Trophoblast cell (in vitro differentiated cells and primary cell): ENCODE measurements at regions not wholly inside any gene's neighbourhood (a gene's known extent, or its start where the extent isn't known, plus 50 kb on each side); places are given as distances from the start of the nearest gene placed in this dataset.
A peak's percentile ranks its signal among the peaks of the same experiment; 100 is the strongest.

ENCODE experiments used
- DNase-seq, 2 donors: peaks; one replicate each; pipeline ENCODE4 v3.0.0-alpha.2; 2016
- H2AFZ ChIP-seq: 2 replicates; pipeline ENCODE4 v1.6.1; 2013; ENCODE audit warnings: low read length, moderate library complexity, mild to moderate bottlenecking; ENCODE audit not compliant: insufficient read depth, poor library complexity
- H2AK5ac ChIP-seq: 2 replicates; pipeline ENCODE4 v1.6.1; 2013; ENCODE audit warnings: mild to moderate bottlenecking, low read length
- H2BK120ac ChIP-seq: 2 replicates; pipeline ENCODE4 v1.6.1; 2013; ENCODE audit warnings: low read length, mild to moderate bottlenecking, moderate library complexity; ENCODE audit not compliant: insufficient read depth, poor library complexity
- H2BK12ac ChIP-seq: 2 replicates; pipeline ENCODE4 v1.6.1; 2013; ENCODE audit warnings: mild to moderate bottlenecking, low read length, moderate library complexity
- H2BK5ac ChIP-seq: 2 replicates; pipeline ENCODE4 v1.6.1; 2013; ENCODE audit warnings: low read length, low read depth, moderate library complexity, mild to moderate bottlenecking; ENCODE audit not compliant: poor library complexity
- H3K14ac ChIP-seq: 2 replicates; pipeline ENCODE4 v1.6.1; 2013; ENCODE audit warnings: mild to moderate bottlenecking, low read length
- H3K18ac ChIP-seq: 2 replicates; pipeline ENCODE4 v1.6.1; 2013; ENCODE audit warnings: mild to moderate bottlenecking, low read length
- H3K23ac ChIP-seq: 2 replicates; pipeline ENCODE4 v1.6.1; 2013; ENCODE audit warnings: low read length
- H3K27ac ChIP-seq: 2 replicates; pipeline ENCODE4 v1.5.1; 2013; ENCODE audit warnings: low read depth, mild to moderate bottlenecking, inconsistent platforms, low read length, moderate library complexity
- H3K27me3 ChIP-seq: 2 replicates; pipeline ENCODE4 v1.6.1; 2013; ENCODE audit warnings: inconsistent platforms, mild to moderate bottlenecking, low read length, moderate library complexity; ENCODE audit not compliant: insufficient read depth
- H3K36me3 ChIP-seq, 2 experiments: 1 replicate in 1 of 2; 2 replicates in 1 of 2; pipeline ENCODE4 v1.6.1; 2013; ENCODE audit warnings: low read length in 2 of 2, mild to moderate bottlenecking in 2 of 2, moderate library complexity in 1 of 2; ENCODE audit not compliant: insufficient read depth in 2 of 2, control insufficient read depth in 1 of 2
- H3K4ac ChIP-seq: 2 replicates; pipeline ENCODE4 v1.6.1; 2013; ENCODE audit warnings: low read depth, mild to moderate bottlenecking, low read length, moderate library complexity
- H3K4me1 ChIP-seq, 2 experiments: 1 replicate in 1 of 2; 2 replicates in 1 of 2; pipeline ENCODE4 v1.6.1; 2013; ENCODE audit warnings: low read length in 2 of 2, mild to moderate bottlenecking in 2 of 2, moderate library complexity in 1 of 2; ENCODE audit not compliant: insufficient read depth in 2 of 2, control insufficient read depth in 1 of 2
- H3K4me2 ChIP-seq: 2 replicates; pipeline ENCODE4 v1.6.1; 2013; ENCODE audit warnings: inconsistent platforms, mild to moderate bottlenecking, low read length, moderate library complexity
- H3K4me3 ChIP-seq: 2 replicates; pipeline ENCODE4 v1.5.1; 2013; ENCODE audit warnings: mild to moderate bottlenecking, low read depth, low read length, inconsistent platforms
- H3K79me1 ChIP-seq: one replicate; pipeline ENCODE4 v1.6.1; 2013; ENCODE audit warnings: low read length
- H3K79me2 ChIP-seq: 2 replicates; pipeline ENCODE4 v1.6.1; 2013; ENCODE audit warnings: low read length, mild to moderate bottlenecking; ENCODE audit not compliant: control insufficient read depth, insufficient read depth, poor library complexity
- H3K9ac ChIP-seq: 2 replicates; pipeline ENCODE4 v1.6.1; 2013; ENCODE audit warnings: mild to moderate bottlenecking, low read length
- H3K9me3 ChIP-seq: 2 replicates; pipeline ENCODE4 v1.6.1; 2013; ENCODE audit warnings: low read depth, mild to moderate bottlenecking, control low read depth, inconsistent platforms, low read length; ENCODE audit not compliant: insufficient read depth
- H4K12ac ChIP-seq: 2 replicates; pipeline ENCODE4 v1.6.1; 2013; ENCODE audit warnings: low read depth, mild to moderate bottlenecking, low read length, moderate library complexity
- H4K8ac ChIP-seq: 2 replicates; pipeline ENCODE4 v1.6.1; 2013; ENCODE audit warnings: low read depth, mild to moderate bottlenecking, low read length, moderate library complexity
- H4K91ac ChIP-seq: one replicate; pipeline ENCODE4 v1.6.1; 2013; ENCODE audit warnings: low read depth, mild to moderate bottlenecking, low read length, moderate library complexity
- WGBS: extraction: QIAGEN DNeasy Blood & Tissue Kit; methylation state at CpG from one replicate; pipeline ENCODE4 v1.1.7; 2013; ENCODE audit warnings: missing lambda C conversion rate; ENCODE audit not compliant: insufficient read length, insufficient coverage; ENCODE audit errors: extremely low coverage; 5-methylcytosine and 5-hydroxymethylcytosine counted together

GRCh38 chr4:59063015-59063720 is 1953.0 kb upstream of the IGFBP7 start:
- H2BK5ac ChIP-seq = no peak overlapping the region
- no peaks in the 10 kb centered on the region for H3K79me1 ChIP-seq
- no peak overlapping the region for H2AK5ac ChIP-seq
- no peak overlapping the region for H3K4ac ChIP-seq
- H3K27me3 ChIP-seq = no peaks in the 10 kb centered on the region
- H3K4me3 ChIP-seq = no peak overlapping the region
- H2BK120ac ChIP-seq = no peak overlapping the region
- no peak overlapping the region for H3K9ac ChIP-seq
- no peak overlapping the region for H3K4me2 ChIP-seq
- no peak overlapping the region for H2BK12ac ChIP-seq
- no peaks in the 10 kb centered on the region for H3K79me2 ChIP-seq
- H3K18ac ChIP-seq = no peak overlapping the region
- no peak overlapping the region for H4K8ac ChIP-seq
- no peak overlapping the region for H4K12ac ChIP-seq
- no peak overlapping the region for H2AFZ ChIP-seq
- no peak overlapping the region for H3K27ac ChIP-seq
- no peak overlapping the region for H3K14ac ChIP-seq
- peak; percentile 3 to 45 for DNase-seq
- no peak overlapping the region for H4K91ac ChIP-seq
- H3K4me1 ChIP-seq = no peaks in the 10 kb centered on the region
- H3K23ac ChIP-seq = no peak overlapping the region
- no peaks in the 10 kb centered on the region for H3K36me3 ChIP-seq
- no CpG with 5 or more reads among the region's 4 CpGs for WGBS
- no peaks in the 10 kb centered on the region for H3K9me3 ChIP-seq

GRCh38 chr4:59068722-59069418 is 1958.7 kb upstream of the IGFBP7 start:
- H2AK5ac ChIP-seq = no peak overlapping the region
- H3K9me3 ChIP-seq = no peaks in the 10 kb centered on the region
- H4K8ac ChIP-seq = no peak overlapping the region
- no peaks in the 10 kb centered on the region for H3K27me3 ChIP-seq
- no peak overlapping the region for H2AFZ ChIP-seq
- WGBS = no CpG with 5 or more reads among the region's 7 CpGs
- no peaks in the 10 kb centered on the region for H3K79me1 ChIP-seq
- H3K18ac ChIP-seq = no peak overlapping the region
- H3K27ac ChIP-seq = no peak overlapping the region
- H3K9ac ChIP-seq = no peak overlapping the region
- DNase-seq = no peak
- H3K14ac ChIP-seq = no peak overlapping the region
- H2BK12ac ChIP-seq = no peak overlapping the region
- no peaks in the 10 kb centered on the region for H3K79me2 ChIP-seq
- no peak overlapping the region for H2BK5ac ChIP-seq
- H3K4me3 ChIP-seq = no peak overlapping the region
- H3K4me2 ChIP-seq = no peak overlapping the region
- no peak overlapping the region for H3K23ac ChIP-seq
- no peaks in the 10 kb centered on the region for H3K36me3 ChIP-seq
- no peak overlapping the region for H4K12ac ChIP-seq
- H3K4me1 ChIP-seq = no peaks in the 10 kb centered on the region
- no peak overlapping the region for H3K4ac ChIP-seq
- H4K91ac ChIP-seq = no peak overlapping the region
- H2BK120ac ChIP-seq = no peak overlapping the region

GRCh38 chr4:59086410-59086809 is 1976.2 kb upstream of the IGFBP7 start:
- H2BK5ac ChIP-seq = no peak overlapping the region
- H4K12ac ChIP-seq = no peak overlapping the region
- H4K91ac ChIP-seq = no peak overlapping the region
- H3K27ac ChIP-seq = no peak overlapping the region
- no peak overlapping the region for H2AK5ac ChIP-seq
- H3K23ac ChIP-seq = no peak overlapping the region
- no peaks in the 10 kb centered on the region for H3K9me3 ChIP-seq
- DNase-seq = no peak
- no peaks in the 10 kb centered on the region for H3K36me3 ChIP-seq
- H3K18ac ChIP-seq = no peak overlapping the region
- no peak overlapping the region for H2BK12ac ChIP-seq
- no peak overlapping the region for H2BK120ac ChIP-seq
- no CpG with 5 or more reads among the region's 3 CpGs for WGBS
- H3K79me2 ChIP-seq = no peaks in the 10 kb centered on the region
- no peak overlapping the region for H3K4me2 ChIP-seq
- H4K8ac ChIP-seq = no peak overlapping the region
- H3K14ac ChIP-seq = no peak overlapping the region
- no peak overlapping the region for H3K4ac ChIP-seq
- H3K4me1 ChIP-seq = no peaks in the 10 kb centered on the region
- H3K4me3 ChIP-seq = no peak overlapping the region
- no peaks in the 10 kb centered on the region for H3K79me1 ChIP-seq
- H3K9ac ChIP-seq = no peak overlapping the region
- H2AFZ ChIP-seq = no peak overlapping the region
- no peaks in the 10 kb centered on the region for H3K27me3 ChIP-seq

- H3K4me3 ChIP-seq = no peak overlapping the region
- H3K79me1 ChIP-seq = no peaks in the 10 kb centered on the region
- H3K27ac ChIP-seq = no peak overlapping the region
- H3K36me3 ChIP-seq = no peaks in the 10 kb centered on the region
- no peak overlapping the region for H2BK12ac ChIP-seq
- no peak overlapping the region for H3K14ac ChIP-seq
- no peak overlapping the region for H3K18ac ChIP-seq
- no peak overlapping the region for H4K12ac ChIP-seq
- DNase-seq = no peak
- peaks cover 0 to 2% of the 10 kb centered on the region in 2 experiments for H3K4me1 ChIP-seq
- H3K4me2 ChIP-seq = no peak overlapping the region
- no peaks in the 10 kb centered on the region for H3K9me3 ChIP-seq
- H3K4ac ChIP-seq = no peak overlapping the region
- no peaks in the 10 kb centered on the region for H3K79me2 ChIP-seq
- H4K91ac ChIP-seq = no peak overlapping the region
- WGBS = no CpG with 5 or more reads among the region's 12 CpGs
- H2AK5ac ChIP-seq = no peak overlapping the region
- no peak overlapping the region for H2BK5ac ChIP-seq
- no peak overlapping the region for H4K8ac ChIP-seq
- no peak overlapping the region for H2BK120ac ChIP-seq
- H3K23ac ChIP-seq = no peak overlapping the region
- no peaks in the 10 kb centered on the region for H3K27me3 ChIP-seq
- no peak overlapping the region for H2AFZ ChIP-seq
- H3K9ac ChIP-seq = no peak overlapping the region
Measured at GRCh38 chr4:59091146-59092142, 1981.3 kb upstream of the IGFBP7 start.
